Keratinocyte (primary cell): ENCODE measurements at regions not wholly inside any gene's neighbourhood (a gene's known extent, or its start where the extent isn't known, plus 50 kb on each side); places are given as distances from the start of the nearest gene placed in this dataset.

Experiments
- DNase-seq: peaks from one replicate; pipeline ENCODE4 v3.0.0-alpha.2; 2011; ENCODE audit warnings: low read depth, missing footprints, low spot score
- FAIRE-seq: peaks from 2 replicates; lab custom pipeline; 2011; peaks lifted over from hg19 to GRCh38; lab: Jason Lieb, UNC
- H2AFZ ChIP-seq: 2 replicates; pipeline ENCODE4 v1.6.0; 2012; ENCODE audit warnings: low read length, control low read depth, inconsistent platforms; ENCODE audit not compliant: control insufficient read depth
- H3K27ac ChIP-seq: 2 replicates; pipeline ENCODE4 v1.5.1; 2011; ENCODE audit warnings: low read length; ENCODE audit not compliant: control insufficient read depth, insufficient read depth
- H3K27me3 ChIP-seq: 3 replicates; pipeline ENCODE4 v1.6.0; 2011; ENCODE audit warnings: low read length; ENCODE audit not compliant: control insufficient read depth, insufficient read depth; ENCODE audit errors: extremely low read depth
- H3K36me3 ChIP-seq, 2 experiments: 2 replicates in 1 of 2; 3 replicates in 1 of 2; pipeline ENCODE4 v1.5.1; 2011; ENCODE audit warnings: low read length in 2 of 2, mild to moderate bottlenecking in 1 of 2; ENCODE audit not compliant: control insufficient read depth in 2 of 2, insufficient read depth in 2 of 2; ENCODE audit errors: extremely low read depth in 1 of 2
- H3K4me1 ChIP-seq: 3 replicates; pipeline ENCODE4 v1.5.1; 2011; ENCODE audit warnings: low read length; ENCODE audit not compliant: control insufficient read depth, insufficient read depth; ENCODE audit errors: extremely low read depth
- H3K4me2 ChIP-seq: 3 replicates; pipeline ENCODE4 v1.6.0; 2011; ENCODE audit warnings: low read depth, low read length; ENCODE audit not compliant: control insufficient read depth, insufficient read depth; ENCODE audit errors: extremely low read depth
- H3K4me3 ChIP-seq, 3 experiments: fragments of 200-600 bp in 1 of 3; sonication (generic) in 1 of 3; 2 replicates in 2 of 3; 3 replicates in 1 of 3; pipeline ENCODE4 v1.5.1; 2011 to 2016; ENCODE audit warnings: low read length in 3 of 3, mild to moderate bottlenecking in 3 of 3, control low read depth in 2 of 3, inconsistent platforms in 1 of 3, low read depth in 1 of 3, mixed read lengths in 1 of 3, mixed run types in 1 of 3, moderate library complexity in 1 of 3; ENCODE audit not compliant: control insufficient read depth in 2 of 3, insufficient read depth in 2 of 3; ENCODE audit errors: extremely low read depth in 1 of 3
- H3K79me2 ChIP-seq: 2 replicates; pipeline ENCODE4 v1.6.0; 2012; ENCODE audit warnings: low read length; ENCODE audit not compliant: control insufficient read depth, insufficient read depth
- H3K9ac ChIP-seq: 3 replicates; pipeline ENCODE4 v1.6.0; 2011; ENCODE audit warnings: low read length; ENCODE audit not compliant: control insufficient read depth, insufficient read depth; ENCODE audit errors: extremely low read depth
- H3K9me1 ChIP-seq: 3 replicates; pipeline ENCODE4 v1.6.0; 2011; ENCODE audit warnings: low read length; ENCODE audit not compliant: control insufficient read depth, insufficient read depth; ENCODE audit errors: extremely low read depth
- H3K9me3 ChIP-seq: 2 replicates; pipeline ENCODE4 v1.5.1; 2012; ENCODE audit warnings: low read depth, low read length; ENCODE audit not compliant: control insufficient read depth
- H4K20me1 ChIP-seq: 3 replicates; pipeline ENCODE4 v1.6.0; 2011; ENCODE audit warnings: low read length; ENCODE audit not compliant: control insufficient read depth, insufficient read depth; ENCODE audit errors: extremely low read depth
- EZH2 ChIP-seq: IDR thresholded peaks from one replicate; pipeline ENCODE4 v1.6.1; 2012; ENCODE audit warnings: inconsistent platforms, mild to moderate bottlenecking, low read length, moderate library complexity
- dilution Hi-C: fragments of 300-500 bp; cut with MboI; formaldehyde crosslinking; loops from one replicate; pipeline ENCODE4 v1.7.0; 2020; ENCODE audit warnings: low sequenced_read_pairs; ENCODE audit not compliant: extremely low pct_ligation_motif_present
- TF ChIP-seq, protein P1 (sequence below), 3 experiments: IDR thresholded peaks in 1 of 3; conservative IDR thresholded peaks in 1 of 3; optimal IDR thresholded peaks in 1 of 3; 2 replicates in 2 of 3; 3 replicates in 1 of 3; pipeline versions ENCODE3 to v1.5.1; 2011; ENCODE audit warnings: low read length in 3 of 3, mild to moderate bottlenecking in 3 of 3, moderate library complexity in 2 of 3, control low read depth in 1 of 3, inconsistent platforms in 1 of 3; ENCODE audit not compliant: insufficient read depth in 2 of 3; ENCODE audit errors: extremely low read depth in 1 of 3

- Histone ChIP-seq H3K27ac (no peak overlapping the region), H3K4me1 (no peaks in the 10 kb centered on the region), H3K9me3 (no peaks in the 10 kb centered on the region), H3K4me2 (no peak overlapping the region), H4K20me1 (no peaks in the 10 kb centered on the region), H3K36me3 (no peaks in the 10 kb centered on the region), H3K9ac (no peak overlapping the region), H3K4me3 (no peak overlapping the region), H3K9me1 (no peaks in the 10 kb centered on the region), H3K79me2 (no peaks in the 10 kb centered on the region), H2AFZ (no peak overlapping the region), H3K27me3 (no peaks in the 10 kb centered on the region)
- FAIRE-seq (no peak), DNase-seq (no peak)
- TF ChIP-seq, protein P1, sequence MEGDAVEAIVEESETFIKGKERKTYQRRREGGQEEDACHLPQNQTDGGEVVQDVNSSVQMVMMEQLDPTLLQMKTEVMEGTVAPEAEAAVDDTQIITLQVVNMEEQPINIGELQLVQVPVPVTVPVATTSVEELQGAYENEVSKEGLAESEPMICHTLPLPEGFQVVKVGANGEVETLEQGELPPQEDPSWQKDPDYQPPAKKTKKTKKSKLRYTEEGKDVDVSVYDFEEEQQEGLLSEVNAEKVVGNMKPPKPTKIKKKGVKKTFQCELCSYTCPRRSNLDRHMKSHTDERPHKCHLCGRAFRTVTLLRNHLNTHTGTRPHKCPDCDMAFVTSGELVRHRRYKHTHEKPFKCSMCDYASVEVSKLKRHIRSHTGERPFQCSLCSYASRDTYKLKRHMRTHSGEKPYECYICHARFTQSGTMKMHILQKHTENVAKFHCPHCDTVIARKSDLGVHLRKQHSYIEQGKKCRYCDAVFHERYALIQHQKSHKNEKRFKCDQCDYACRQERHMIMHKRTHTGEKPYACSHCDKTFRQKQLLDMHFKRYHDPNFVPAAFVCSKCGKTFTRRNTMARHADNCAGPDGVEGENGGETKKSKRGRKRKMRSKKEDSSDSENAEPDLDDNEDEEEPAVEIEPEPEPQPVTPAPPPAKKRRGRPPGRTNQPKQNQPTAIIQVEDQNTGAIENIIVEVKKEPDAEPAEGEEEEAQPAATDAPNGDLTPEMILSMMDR (optimal IDR thresholded peaks at IDR 0.05 in 1 of 3, IDR thresholded peaks at IDR 0.05 in 1 of 3, conservative IDR thresholded peaks at IDR 0.05 in 1 of 3; ENCODE audit: extremely low read depth in 1 of 3, insufficient read depth in 2 of 3, low read length in 3 of 3) = no peak
- TF ChIP-seq EZH2 = no peak
- dilution Hi-C loops = no loop called here
These were observed 381.3 kb upstream of the ANO5 start for GRCh38 chr11:21811572-21811971.

GRCh38 chr11:21814169-21814568 lies 378.7 kb upstream of the ANO5 start:
- H3K27ac ChIP-seq = no peak overlapping the region
- no peaks in the 10 kb centered on the region for H3K4me1 ChIP-seq
- TF ChIP-seq, protein P1 (optimal IDR thresholded peaks at IDR 0.05 in 1 of 3, IDR thresholded peaks at IDR 0.05 in 1 of 3, conservative IDR thresholded peaks at IDR 0.05 in 1 of 3; ENCODE audit: extremely low read depth in 1 of 3, insufficient read depth in 2 of 3, low read length in 3 of 3) = no peak
- no peak for TF ChIP-seq EZH2
- no peaks in the 10 kb centered on the region for H3K27me3 ChIP-seq
- H3K9ac ChIP-seq = no peak overlapping the region
- no peaks in the 10 kb centered on the region for H4K20me1 ChIP-seq
- no peaks in the 10 kb centered on the region for H3K79me2 ChIP-seq
- no peak overlapping the region for H3K4me2 ChIP-seq
- DNase-seq = no peak
- H3K4me3 ChIP-seq = no peak overlapping the region
- no peaks in the 10 kb centered on the region for H3K9me1 ChIP-seq
- H2AFZ ChIP-seq = no peak overlapping the region
- no peaks in the 10 kb centered on the region for H3K36me3 ChIP-seq
- no peak for FAIRE-seq
- no peaks in the 10 kb centered on the region for H3K9me3 ChIP-seq
- dilution Hi-C loops = no loop called here
